ENCODE measurements at regions not wholly inside any gene's neighbourhood (a gene's known extent, or its start where the extent isn't known, plus 50 kb on each side); places are given as distances from the start of the nearest gene placed in this dataset.

DNA sequence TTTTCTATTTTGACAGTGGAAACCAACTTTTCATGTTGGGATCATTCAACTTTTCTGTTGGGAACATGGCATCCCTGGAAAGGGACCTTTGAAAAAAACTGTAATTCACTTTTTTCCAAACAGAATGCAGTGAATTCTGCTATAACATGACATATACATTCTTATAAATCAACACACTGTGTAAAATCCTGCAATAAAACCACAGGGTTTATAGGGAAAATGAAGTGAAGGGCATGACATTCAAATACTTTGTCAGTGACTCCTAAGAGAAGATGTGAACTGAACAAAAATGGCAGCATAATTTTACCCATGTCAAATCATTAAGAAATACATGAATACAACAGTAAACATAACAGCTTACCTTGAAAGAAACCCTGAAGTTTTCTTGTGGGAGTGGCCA lies 264.5 kb upstream of the ANKRD50 start:
- intact Hi-C loops (cut with micrococcal nuclease): no loop called here
- TF ChIP-seq CTCF (IDR thresholded peaks at IDR 0.05): no peak
- Histone ChIP-seq H3K79me2 (ENCODE audit: insufficient read depth, low read length) (no peaks in the 10 kb centered on the region), H4K20me1 (ENCODE audit: insufficient read depth, low read length) (no peaks in the 10 kb centered on the region), H3K4me1 (ENCODE audit: control insufficient read depth in 1 of 2, insufficient read depth in 2 of 2, low read length in 2 of 2) (no peaks in the 10 kb centered on the region), H3K9ac (ENCODE audit: insufficient read depth, low read length, poor library complexity, severe bottlenecking) (no peak overlapping the region), H3K4me3 (replicated peaks in 1 of 3; ENCODE audit: low read depth in 2 of 3, low read length in 3 of 3) (no peak overlapping the region), H3K27me3 (ENCODE audit: control insufficient read depth in 2 of 2, insufficient read depth in 2 of 2, low read length in 2 of 2) (no peaks in the 10 kb centered on the region), H2AFZ (ENCODE audit: insufficient read depth, low read depth, low read length, poor library complexity, severe bottlenecking) (no peak overlapping the region), H3K36me3 (replicated peaks in 1 of 2; ENCODE audit: control insufficient read depth in 1 of 2, insufficient read depth in 2 of 2, low read length in 2 of 2) (no peaks in the 10 kb centered on the region), H3K27ac (ENCODE audit: low read depth in 1 of 2, low read length in 2 of 2) (no peak overlapping the region), H3K9me3 (replicated peaks in 1 of 2; ENCODE audit: control insufficient read depth in 1 of 2, insufficient read depth in 1 of 2, low read length in 2 of 2) (no peaks in the 10 kb centered on the region), H3K4me2 (replicated peaks; ENCODE audit: extremely low read depth, low read length, poor library complexity, severe bottlenecking) (no peak overlapping the region)
- H3K36me3 Mint-ChIP-seq: no peaks in the 10 kb centered on the region
- no peak overlapping the region for H3K27ac Mint-ChIP-seq
- no peaks in the 10 kb centered on the region for H3K27me3 Mint-ChIP-seq (ENCODE audit: low read depth in 3 of 3)
- no peak for DNase-seq
- no peaks in the 10 kb centered on the region for H3K4me1 Mint-ChIP-seq
- no peak overlapping the region for H3K4me3 Mint-ChIP-seq
- H3K9me3 Mint-ChIP-seq: peaks cover 0 to 4% (median 0%) of the 10 kb centered on the region in 7 donors

DNA sequence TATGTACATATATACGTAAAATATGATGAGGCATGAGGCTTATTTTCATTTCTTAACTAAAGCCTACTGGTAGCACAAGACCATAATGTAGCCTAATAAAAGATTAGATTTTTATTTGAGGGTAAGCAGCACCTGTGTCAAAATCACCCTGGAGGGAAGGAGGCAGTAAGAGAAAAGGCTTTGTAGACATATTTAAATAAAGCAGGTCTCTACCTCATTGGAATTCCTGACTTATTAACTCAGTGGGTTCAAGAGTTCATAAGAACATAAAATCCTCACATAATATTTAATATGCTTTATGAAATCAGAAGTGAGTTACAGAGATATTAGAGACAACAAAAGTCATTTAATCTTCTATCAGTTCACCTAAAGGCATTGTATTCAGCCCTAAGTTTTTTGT lies 261.6 kb upstream of the ANKRD50 start:
- Histone ChIP-seq H3K4me1 (ENCODE audit: control insufficient read depth in 1 of 2, insufficient read depth in 2 of 2, low read length in 2 of 2) (no peaks in the 10 kb centered on the region), H4K20me1 (ENCODE audit: insufficient read depth, low read length) (no peaks in the 10 kb centered on the region), H3K27ac (ENCODE audit: low read depth in 1 of 2, low read length in 2 of 2) (no peak overlapping the region), H3K4me3 (replicated peaks in 1 of 3; ENCODE audit: low read depth in 2 of 3, low read length in 3 of 3) (no peak overlapping the region), H3K36me3 (replicated peaks in 1 of 2; ENCODE audit: control insufficient read depth in 1 of 2, insufficient read depth in 2 of 2, low read length in 2 of 2) (no peaks in the 10 kb centered on the region), H3K79me2 (ENCODE audit: insufficient read depth, low read length) (no peaks in the 10 kb centered on the region), H2AFZ (ENCODE audit: insufficient read depth, low read depth, low read length, poor library complexity, severe bottlenecking) (no peak overlapping the region), H3K9me3 (replicated peaks in 1 of 2; ENCODE audit: control insufficient read depth in 1 of 2, insufficient read depth in 1 of 2, low read length in 2 of 2) (no peaks in the 10 kb centered on the region), H3K9ac (ENCODE audit: insufficient read depth, low read length, poor library complexity, severe bottlenecking) (no peak overlapping the region), H3K4me2 (replicated peaks; ENCODE audit: extremely low read depth, low read length, poor library complexity, severe bottlenecking) (no peak overlapping the region), H3K27me3 (ENCODE audit: control insufficient read depth in 2 of 2, insufficient read depth in 2 of 2, low read length in 2 of 2) (no peaks in the 10 kb centered on the region)
- Mint-ChIP-seq H3K4me1 (no peaks in the 10 kb centered on the region), H3K9me3 (peaks cover 0 to 4% (median 0%) of the 10 kb centered on the region in 7 donors), H3K4me3 (no peak overlapping the region), H3K27me3 (ENCODE audit: low read depth in 3 of 3) (no peaks in the 10 kb centered on the region), H3K36me3 (no peaks in the 10 kb centered on the region), H3K27ac (no peak overlapping the region)
- intact Hi-C loops (cut with micrococcal nuclease): no loop called here
- no peak for TF ChIP-seq CTCF (IDR thresholded peaks at IDR 0.05)
- WGBS (ENCODE audit: insufficient coverage): no CpG with 5 or more reads among the region's 1 CpG
- no peak for DNase-seq
